ENCODE measurements at regions not wholly inside any gene's neighbourhood (a gene's known extent, or its start where the extent isn't known, plus 50 kb on each side); places are given as distances from the start of the nearest gene placed in this dataset.

- no peak for DNase-seq (ENCODE audit: low read depth)
- TF ChIP-seq CTCF (IDR thresholded peaks at IDR 0.05; ENCODE audit: insufficient read depth, low read depth, low read length, missing control alignments): no peak
Measured at GRCh38 chr9:103904242-103904641, 189.9 kb upstream of the SMC2 start.

DNA sequence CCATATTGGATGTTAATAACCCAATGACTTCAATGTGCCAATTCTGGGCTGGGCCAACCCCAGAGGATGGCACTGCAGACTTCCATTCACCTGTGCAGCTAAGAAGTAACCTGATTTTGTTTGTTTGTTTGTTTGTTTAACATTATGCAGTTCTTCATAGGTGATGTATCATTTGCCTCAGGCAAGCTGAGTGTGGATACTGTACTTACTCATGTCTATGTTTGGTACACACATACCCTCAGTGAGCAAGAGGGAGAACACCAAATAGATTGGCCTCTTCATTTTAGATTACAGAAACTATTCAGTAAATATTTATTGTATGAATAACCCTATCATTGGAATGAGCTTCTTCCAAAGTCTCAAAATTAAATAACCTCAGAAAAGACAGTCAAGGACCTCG is 180.2 kb upstream of the SMC2 start:
- H3K4me3 ChIP-seq (ENCODE audit: low read depth, low read length): no peak overlapping the region
- DNase-seq (ENCODE audit: low read depth): no peak
- no peak for TF ChIP-seq CTCF (IDR thresholded peaks at IDR 0.05; ENCODE audit: insufficient read depth, low read depth, low read length, missing control alignments)

More at GRCh38 chr9:103904242-103904641, 189.9 kb upstream of the SMC2 start:
- H3K4me3 ChIP-seq (ENCODE audit: low read depth, low read length): no peak overlapping the region

- DNase-seq (ENCODE audit: low read depth): no peak
- TF ChIP-seq CTCF (IDR thresholded peaks at IDR 0.05; ENCODE audit: insufficient read depth, low read depth, low read length, missing control alignments): no peak
Measured at GRCh38 chr9:103919605-103920209, 174.4 kb upstream of the SMC2 start.

GRCh38 chr9:103928442-103928841 is 165.7 kb upstream of the SMC2 start:
- H3K4me3 ChIP-seq (ENCODE audit: low read depth, low read length): no peak overlapping the region
- no peak for DNase-seq (ENCODE audit: low read depth)
- TF ChIP-seq CTCF (IDR thresholded peaks at IDR 0.05; ENCODE audit: insufficient read depth, low read depth, low read length, missing control alignments): no peak

More at GRCh38 chr9:103919605-103920209, 174.4 kb upstream of the SMC2 start:
- no peak overlapping the region for H3K4me3 ChIP-seq (ENCODE audit: low read depth, low read length)

GRCh38 chr9:103941104-103941503 is 153.0 kb upstream of the SMC2 start:
- TF ChIP-seq CTCF (IDR thresholded peaks at IDR 0.05; ENCODE audit: insufficient read depth, low read depth, low read length, missing control alignments): no peak
- DNase-seq (ENCODE audit: low read depth): no peak
- H3K4me3 ChIP-seq (ENCODE audit: low read depth, low read length): no peak overlapping the region

DNA sequence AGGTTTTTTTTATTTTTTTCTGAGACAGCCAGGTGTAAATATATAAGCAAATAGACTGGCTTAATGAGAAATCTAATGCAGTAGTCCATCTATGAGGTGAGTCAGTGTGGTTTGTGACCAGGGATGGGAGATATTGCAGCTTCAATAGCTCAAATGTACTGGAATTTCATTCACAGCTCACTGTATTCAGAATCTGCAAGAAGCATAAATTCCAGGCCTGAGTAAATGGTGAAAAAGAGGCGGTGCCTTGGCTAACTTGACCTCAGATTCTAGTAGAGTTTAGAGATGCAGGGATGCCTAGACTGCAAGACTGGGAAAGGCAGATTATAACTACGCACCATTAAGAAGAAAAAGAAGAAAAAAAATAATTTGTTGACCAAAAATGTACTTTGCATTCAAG is 151.9 kb upstream of the SMC2 start:
- no peak for DNase-seq (ENCODE audit: low read depth)
- TF ChIP-seq CTCF (IDR thresholded peaks at IDR 0.05; ENCODE audit: insufficient read depth, low read depth, low read length, missing control alignments): no peak
- H3K4me3 ChIP-seq (ENCODE audit: low read depth, low read length): no peak overlapping the region

GRCh38 chr9:103942651-103943050 is 151.5 kb upstream of the SMC2 start:
- no peak for TF ChIP-seq CTCF (IDR thresholded peaks at IDR 0.05; ENCODE audit: insufficient read depth, low read depth, low read length, missing control alignments)
- no peak overlapping the region for H3K4me3 ChIP-seq (ENCODE audit: low read depth, low read length)
- DNase-seq (ENCODE audit: low read depth): no peak

Data from GM12865 (cell line).